ENCODE measurements at regions not wholly inside any gene's neighbourhood (a gene's known extent, or its start where the extent isn't known, plus 50 kb on each side); places are given as distances from the start of the nearest gene placed in this dataset.

- no peaks in the 10 kb centered on the region for H3K36me3 ChIP-seq (replicated peaks in 1 of 2; ENCODE audit: control insufficient read depth in 1 of 2, insufficient read depth in 2 of 2, low read length in 2 of 2)
- no peaks in the 10 kb centered on the region for H3K36me3 Mint-ChIP-seq
- H3K9me3 Mint-ChIP-seq: peaks cover 0 to 2% (median 0%) of the 10 kb centered on the region in 7 donors
- no peak overlapping the region for H2AFZ ChIP-seq (ENCODE audit: insufficient read depth, low read depth, low read length, poor library complexity, severe bottlenecking)
- 0% methylated on average over 2 of the region's 3 CpGs for WGBS (ENCODE audit: insufficient coverage)
- H3K27me3 ChIP-seq (ENCODE audit: control insufficient read depth in 2 of 2, insufficient read depth in 2 of 2, low read length in 2 of 2): no peaks in the 10 kb centered on the region
- H3K27me3 Mint-ChIP-seq (ENCODE audit: low read depth in 3 of 3): peaks cover 0 to 1% (median 0%) of the 10 kb centered on the region in 3 donors
- no peak overlapping the region for H3K27ac ChIP-seq (ENCODE audit: low read depth in 1 of 2, low read length in 2 of 2)
- H3K27ac Mint-ChIP-seq: peak overlapping the region in 3 of 7 donors; percentile 22 to 30 (median 27)
- peaks cover 14 to 15% of the 10 kb centered on the region in 2 donors for H3K4me1 ChIP-seq (ENCODE audit: control insufficient read depth in 1 of 2, insufficient read depth in 2 of 2, low read length in 2 of 2)
- H3K4me3 ChIP-seq (replicated peaks in 1 of 3; ENCODE audit: low read depth in 2 of 3, low read length in 3 of 3): peak overlapping the region in 1 of 3 experiments; percentile 7
- intact Hi-C loops (cut with micrococcal nuclease): no loop called here
- H3K4me2 ChIP-seq (replicated peaks; ENCODE audit: extremely low read depth, low read length, poor library complexity, severe bottlenecking): peak overlapping the region; percentile 20
- no peak overlapping the region for H3K9ac ChIP-seq (ENCODE audit: insufficient read depth, low read length, poor library complexity, severe bottlenecking)
- peak; percentile 72 to 80 (median 78) for DNase-seq
- peak overlapping the region in 1 of 2 donors; percentile 36 for H3K4me3 Mint-ChIP-seq
- TF ChIP-seq CTCF (IDR thresholded peaks at IDR 0.05): no peak
- H3K79me2 ChIP-seq (ENCODE audit: insufficient read depth, low read length): no peaks in the 10 kb centered on the region
- peaks cover 19% of the 10 kb centered on the region for H3K4me1 Mint-ChIP-seq
- H3K9me3 ChIP-seq (replicated peaks in 1 of 2; ENCODE audit: control insufficient read depth in 1 of 2, insufficient read depth in 1 of 2, low read length in 2 of 2): no peaks in the 10 kb centered on the region
- no peaks in the 10 kb centered on the region for H4K20me1 ChIP-seq (ENCODE audit: insufficient read depth, low read length)
Observed at GRCh38 chr12:69102856-69103255, 136.5 kb upstream of the CPSF6 start.

GRCh38 chr12:69105101-69105962 lies 134.0 kb upstream of the CPSF6 start:
- H3K27ac Mint-ChIP-seq: no peak overlapping the region
- H3K4me1 ChIP-seq (ENCODE audit: control insufficient read depth in 1 of 2, insufficient read depth in 2 of 2, low read length in 2 of 2): peaks cover 14 to 15% of the 10 kb centered on the region in 2 donors
- DNase-seq: no peak
- H3K4me3 Mint-ChIP-seq: no peak overlapping the region
- no peaks in the 10 kb centered on the region for H3K79me2 ChIP-seq (ENCODE audit: insufficient read depth, low read length)
- no peak overlapping the region for H3K4me2 ChIP-seq (replicated peaks; ENCODE audit: extremely low read depth, low read length, poor library complexity, severe bottlenecking)
- no peaks in the 10 kb centered on the region for H3K36me3 Mint-ChIP-seq
- intact Hi-C loops (cut with micrococcal nuclease): no loop called here
- TF ChIP-seq CTCF (IDR thresholded peaks at IDR 0.05): no peak
- H4K20me1 ChIP-seq (ENCODE audit: insufficient read depth, low read length): no peaks in the 10 kb centered on the region
- H3K9me3 ChIP-seq (replicated peaks in 1 of 2; ENCODE audit: control insufficient read depth in 1 of 2, insufficient read depth in 1 of 2, low read length in 2 of 2): no peaks in the 10 kb centered on the region
- no peaks in the 10 kb centered on the region for H3K36me3 ChIP-seq (replicated peaks in 1 of 2; ENCODE audit: control insufficient read depth in 1 of 2, insufficient read depth in 2 of 2, low read length in 2 of 2)
- H3K27me3 Mint-ChIP-seq (ENCODE audit: low read depth in 3 of 3): no peaks in the 10 kb centered on the region
- 83% methylated on average over 1 of the region's 3 CpGs for WGBS (ENCODE audit: insufficient coverage)
- no peaks in the 10 kb centered on the region for H3K27me3 ChIP-seq (ENCODE audit: control insufficient read depth in 2 of 2, insufficient read depth in 2 of 2, low read length in 2 of 2)
- H3K4me3 ChIP-seq (replicated peaks in 1 of 3; ENCODE audit: low read depth in 2 of 3, low read length in 3 of 3): no peak overlapping the region
- H3K9me3 Mint-ChIP-seq: peaks cover 0 to 2% (median 0%) of the 10 kb centered on the region in 7 donors
- H3K9ac ChIP-seq (ENCODE audit: insufficient read depth, low read length, poor library complexity, severe bottlenecking): no peak overlapping the region
- no peak overlapping the region for H3K27ac ChIP-seq (ENCODE audit: low read depth in 1 of 2, low read length in 2 of 2)
- no peak overlapping the region for H2AFZ ChIP-seq (ENCODE audit: insufficient read depth, low read depth, low read length, poor library complexity, severe bottlenecking)
- H3K4me1 Mint-ChIP-seq: peaks cover 16% of the 10 kb centered on the region

Data from CD14-positive monocyte (primary cell).